ENCODE measurements at regions not wholly inside any gene's neighbourhood (a gene's known extent, or its start where the extent isn't known, plus 50 kb on each side); places are given as distances from the start of the nearest gene placed in this dataset.

DNA sequence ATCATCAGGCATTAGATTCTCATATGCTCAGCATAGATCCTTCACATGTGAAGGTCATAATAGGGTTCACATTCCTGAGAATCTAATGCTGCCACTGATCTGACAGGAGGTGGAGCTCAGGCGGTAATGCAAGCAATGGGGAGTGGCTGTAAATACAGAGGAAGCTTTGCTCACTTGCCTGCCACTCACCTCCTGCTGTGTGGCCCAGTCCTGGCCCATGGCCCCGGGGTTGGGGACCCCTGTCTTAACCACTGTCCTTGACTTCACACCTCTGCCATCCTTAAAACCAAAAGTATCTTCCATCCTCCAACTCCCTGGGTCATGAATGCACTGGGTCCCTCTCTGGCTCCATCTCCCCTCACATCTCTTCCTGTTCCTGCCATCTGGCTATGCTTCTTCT, 129.1 kb downstream of the HMX1 start:
- no peaks in the 10 kb centered on the region for H3K36me3 Mint-ChIP-seq
- intact Hi-C loops (cut with micrococcal nuclease): no loop called here
- Histone ChIP-seq H3K4me1 (ENCODE audit: control insufficient read depth in 1 of 2, insufficient read depth in 2 of 2, low read length in 2 of 2) (no peaks in the 10 kb centered on the region), H3K79me2 (ENCODE audit: insufficient read depth, low read length) (no peaks in the 10 kb centered on the region), H3K36me3 (replicated peaks in 1 of 2; ENCODE audit: control insufficient read depth in 1 of 2, insufficient read depth in 2 of 2, low read length in 2 of 2) (no peaks in the 10 kb centered on the region), H3K27ac (ENCODE audit: low read depth in 1 of 2, low read length in 2 of 2) (no peak overlapping the region), H3K4me3 (replicated peaks in 1 of 3; ENCODE audit: low read depth in 2 of 3, low read length in 3 of 3) (no peak overlapping the region), H3K9ac (ENCODE audit: insufficient read depth, low read length, poor library complexity, severe bottlenecking) (no peak overlapping the region), H4K20me1 (ENCODE audit: insufficient read depth, low read length) (no peaks in the 10 kb centered on the region), H3K4me2 (replicated peaks; ENCODE audit: extremely low read depth, low read length, poor library complexity, severe bottlenecking) (no peak overlapping the region), H3K27me3 (ENCODE audit: control insufficient read depth in 2 of 2, insufficient read depth in 2 of 2, low read length in 2 of 2) (no peaks in the 10 kb centered on the region), H3K9me3 (replicated peaks in 1 of 2; ENCODE audit: control insufficient read depth in 1 of 2, insufficient read depth in 1 of 2, low read length in 2 of 2) (no peaks in the 10 kb centered on the region), H2AFZ (ENCODE audit: insufficient read depth, low read depth, low read length, poor library complexity, severe bottlenecking) (no peak overlapping the region)
- peaks cover 0 to 5% (median 3%) of the 10 kb centered on the region in 3 donors for H3K27me3 Mint-ChIP-seq (ENCODE audit: low read depth in 3 of 3)
- no peak overlapping the region for H3K4me3 Mint-ChIP-seq
- DNase-seq: no peak
- peaks cover 0 to 7% (median 4%) of the 10 kb centered on the region in 7 donors for H3K9me3 Mint-ChIP-seq
- no peaks in the 10 kb centered on the region for H3K4me1 Mint-ChIP-seq
- WGBS (ENCODE audit: insufficient coverage): 63% methylated on average over 1 of the region's 2 CpGs
- TF ChIP-seq, protein P1, sequence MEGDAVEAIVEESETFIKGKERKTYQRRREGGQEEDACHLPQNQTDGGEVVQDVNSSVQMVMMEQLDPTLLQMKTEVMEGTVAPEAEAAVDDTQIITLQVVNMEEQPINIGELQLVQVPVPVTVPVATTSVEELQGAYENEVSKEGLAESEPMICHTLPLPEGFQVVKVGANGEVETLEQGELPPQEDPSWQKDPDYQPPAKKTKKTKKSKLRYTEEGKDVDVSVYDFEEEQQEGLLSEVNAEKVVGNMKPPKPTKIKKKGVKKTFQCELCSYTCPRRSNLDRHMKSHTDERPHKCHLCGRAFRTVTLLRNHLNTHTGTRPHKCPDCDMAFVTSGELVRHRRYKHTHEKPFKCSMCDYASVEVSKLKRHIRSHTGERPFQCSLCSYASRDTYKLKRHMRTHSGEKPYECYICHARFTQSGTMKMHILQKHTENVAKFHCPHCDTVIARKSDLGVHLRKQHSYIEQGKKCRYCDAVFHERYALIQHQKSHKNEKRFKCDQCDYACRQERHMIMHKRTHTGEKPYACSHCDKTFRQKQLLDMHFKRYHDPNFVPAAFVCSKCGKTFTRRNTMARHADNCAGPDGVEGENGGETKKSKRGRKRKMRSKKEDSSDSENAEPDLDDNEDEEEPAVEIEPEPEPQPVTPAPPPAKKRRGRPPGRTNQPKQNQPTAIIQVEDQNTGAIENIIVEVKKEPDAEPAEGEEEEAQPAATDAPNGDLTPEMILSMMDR (IDR thresholded peaks at IDR 0.05): no peak
- no peak overlapping the region for H3K27ac Mint-ChIP-seq

DNA sequence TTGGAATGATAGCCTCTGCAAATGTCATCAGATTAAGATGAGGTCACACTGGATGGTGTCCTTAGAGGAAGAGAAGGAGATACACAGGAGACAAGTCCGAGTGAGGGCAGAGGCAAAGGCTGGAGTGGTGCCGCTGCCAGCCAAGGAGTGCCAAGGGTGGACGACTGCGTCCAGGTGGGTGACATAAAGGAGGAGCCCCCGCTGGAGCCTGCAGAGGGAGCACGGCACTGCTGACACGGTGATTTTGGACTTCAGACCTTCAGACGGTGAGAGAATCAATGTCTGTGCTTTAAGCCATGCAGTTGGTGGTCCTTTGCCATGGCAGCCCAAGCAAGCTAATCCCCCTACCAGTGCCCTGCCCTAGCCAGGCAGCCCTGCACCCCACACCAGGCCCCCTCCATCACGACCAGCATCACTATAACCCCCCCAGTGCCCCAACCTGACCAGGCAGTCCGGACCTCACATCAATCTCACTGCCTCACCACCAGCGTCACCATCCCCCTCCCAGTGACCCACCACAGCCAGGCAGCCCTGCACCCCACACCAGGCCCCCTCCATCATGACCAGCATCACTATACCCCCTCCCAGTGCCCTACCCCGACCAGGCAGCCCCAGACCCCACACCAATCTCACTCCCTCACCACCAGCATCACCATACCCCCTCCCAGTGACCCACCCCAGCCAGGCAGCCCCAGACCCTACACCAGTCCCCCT, 130.0 kb downstream of the HMX1 start:
- no peaks in the 10 kb centered on the region for H3K9me3 ChIP-seq (replicated peaks in 1 of 2; ENCODE audit: control insufficient read depth in 1 of 2, insufficient read depth in 1 of 2, low read length in 2 of 2)
- H3K4me1 ChIP-seq (ENCODE audit: control insufficient read depth in 1 of 2, insufficient read depth in 2 of 2, low read length in 2 of 2): no peaks in the 10 kb centered on the region
- Mint-ChIP-seq H3K27ac (no peak overlapping the region), H3K4me1 (no peaks in the 10 kb centered on the region), H3K36me3 (no peaks in the 10 kb centered on the region), H3K9me3 (peaks cover 0 to 6% (median 4%) of the 10 kb centered on the region in 7 donors), H3K27me3 (ENCODE audit: low read depth in 3 of 3) (peaks cover 0 to 7% (median 3%) of the 10 kb centered on the region in 3 donors), H3K4me3 (no peak overlapping the region)
- WGBS (ENCODE audit: insufficient coverage): 93% methylated on average over 11 of the region's 12 CpGs
- DNase-seq: no peak
- no peaks in the 10 kb centered on the region for H3K79me2 ChIP-seq (ENCODE audit: insufficient read depth, low read length)
- no peaks in the 10 kb centered on the region for H3K36me3 ChIP-seq (replicated peaks in 1 of 2; ENCODE audit: control insufficient read depth in 1 of 2, insufficient read depth in 2 of 2, low read length in 2 of 2)
- H3K9ac ChIP-seq (ENCODE audit: insufficient read depth, low read length, poor library complexity, severe bottlenecking): no peak overlapping the region
- no peak overlapping the region for H2AFZ ChIP-seq (ENCODE audit: insufficient read depth, low read depth, low read length, poor library complexity, severe bottlenecking)
- intact Hi-C loops (cut with micrococcal nuclease): no loop called here
- no peak overlapping the region for H3K4me3 ChIP-seq (replicated peaks in 1 of 3; ENCODE audit: low read depth in 2 of 3, low read length in 3 of 3)
- no peak overlapping the region for H3K27ac ChIP-seq (ENCODE audit: low read depth in 1 of 2, low read length in 2 of 2)
- H4K20me1 ChIP-seq (ENCODE audit: insufficient read depth, low read length): no peaks in the 10 kb centered on the region
- no peak overlapping the region for H3K4me2 ChIP-seq (replicated peaks; ENCODE audit: extremely low read depth, low read length, poor library complexity, severe bottlenecking)
- TF ChIP-seq, protein P1 (IDR thresholded peaks at IDR 0.05): no peak
- no peaks in the 10 kb centered on the region for H3K27me3 ChIP-seq (ENCODE audit: control insufficient read depth in 2 of 2, insufficient read depth in 2 of 2, low read length in 2 of 2)
